ENCODE measurements at regions not wholly inside any gene's neighbourhood (a gene's known extent, or its start where the extent isn't known, plus 50 kb on each side); places are given as distances from the start of the nearest gene placed in this dataset.
"Not testable (repeated sequence)": the region's sequence is repeated elsewhere in the genome, so short reads cannot be mapped to it uniquely, and the experiment has no call there.

- TF ChIP-seq, protein P1, sequence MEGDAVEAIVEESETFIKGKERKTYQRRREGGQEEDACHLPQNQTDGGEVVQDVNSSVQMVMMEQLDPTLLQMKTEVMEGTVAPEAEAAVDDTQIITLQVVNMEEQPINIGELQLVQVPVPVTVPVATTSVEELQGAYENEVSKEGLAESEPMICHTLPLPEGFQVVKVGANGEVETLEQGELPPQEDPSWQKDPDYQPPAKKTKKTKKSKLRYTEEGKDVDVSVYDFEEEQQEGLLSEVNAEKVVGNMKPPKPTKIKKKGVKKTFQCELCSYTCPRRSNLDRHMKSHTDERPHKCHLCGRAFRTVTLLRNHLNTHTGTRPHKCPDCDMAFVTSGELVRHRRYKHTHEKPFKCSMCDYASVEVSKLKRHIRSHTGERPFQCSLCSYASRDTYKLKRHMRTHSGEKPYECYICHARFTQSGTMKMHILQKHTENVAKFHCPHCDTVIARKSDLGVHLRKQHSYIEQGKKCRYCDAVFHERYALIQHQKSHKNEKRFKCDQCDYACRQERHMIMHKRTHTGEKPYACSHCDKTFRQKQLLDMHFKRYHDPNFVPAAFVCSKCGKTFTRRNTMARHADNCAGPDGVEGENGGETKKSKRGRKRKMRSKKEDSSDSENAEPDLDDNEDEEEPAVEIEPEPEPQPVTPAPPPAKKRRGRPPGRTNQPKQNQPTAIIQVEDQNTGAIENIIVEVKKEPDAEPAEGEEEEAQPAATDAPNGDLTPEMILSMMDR (IDR thresholded peaks at IDR 0.05; ENCODE audit: extremely low read depth, missing control alignments), result no peak
- no peak for DNase-seq (ENCODE audit: low spot score)
Measured at GRCh38 chr6:144551339-144551738, 266.2 kb downstream of the UTRN start.

- no peak for DNase-seq (ENCODE audit: low spot score)
- TF ChIP-seq, protein P1 (IDR thresholded peaks at IDR 0.05; ENCODE audit: extremely low read depth, missing control alignments), result no peak
Measured at GRCh38 chr6:144555066-144555465, 269.9 kb downstream of the UTRN start.

DNA sequence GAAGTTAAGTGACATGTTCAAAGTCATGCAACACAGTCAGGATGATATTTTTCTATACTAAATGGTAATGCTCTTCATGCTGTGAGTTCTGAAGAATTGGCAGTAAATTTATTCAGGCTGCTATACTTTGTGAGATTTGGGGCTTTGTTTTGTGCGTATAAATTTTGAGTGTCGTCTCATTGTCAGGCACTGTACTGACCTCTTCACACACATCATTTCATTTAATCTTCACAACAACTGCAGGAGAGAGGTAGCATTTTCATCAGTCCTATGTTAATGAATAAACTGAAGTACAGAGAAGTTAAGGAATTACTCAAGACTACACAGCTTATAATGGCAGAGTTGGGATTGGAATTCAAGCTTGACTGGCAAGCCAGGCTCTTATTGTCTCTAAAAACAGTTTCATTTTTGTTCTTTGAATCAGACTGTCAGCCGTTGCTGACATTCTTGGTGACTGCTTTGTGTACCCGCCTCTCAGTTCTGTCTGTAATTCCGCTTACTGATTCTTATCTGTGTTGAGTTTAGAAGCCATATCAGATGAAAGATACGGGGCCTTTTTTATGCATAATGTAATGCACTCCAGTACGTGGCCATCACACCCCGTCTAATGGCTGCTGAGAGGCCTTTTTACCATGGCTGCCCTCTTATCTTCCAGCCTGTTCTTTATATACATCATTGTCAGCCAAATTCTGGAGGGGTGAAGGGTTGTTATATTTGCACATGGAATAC lies 274.9 kb downstream of the UTRN start:
- no peak for DNase-seq (ENCODE audit: low spot score)
- TF ChIP-seq, protein P1 (IDR thresholded peaks at IDR 0.05; ENCODE audit: extremely low read depth, missing control alignments), result no peak

- TF ChIP-seq, protein P1 (IDR thresholded peaks at IDR 0.05; ENCODE audit: extremely low read depth, missing control alignments), result no peak
Measured at GRCh38 chr6:144561455-144562043, 276.4 kb downstream of the UTRN start.

DNA sequence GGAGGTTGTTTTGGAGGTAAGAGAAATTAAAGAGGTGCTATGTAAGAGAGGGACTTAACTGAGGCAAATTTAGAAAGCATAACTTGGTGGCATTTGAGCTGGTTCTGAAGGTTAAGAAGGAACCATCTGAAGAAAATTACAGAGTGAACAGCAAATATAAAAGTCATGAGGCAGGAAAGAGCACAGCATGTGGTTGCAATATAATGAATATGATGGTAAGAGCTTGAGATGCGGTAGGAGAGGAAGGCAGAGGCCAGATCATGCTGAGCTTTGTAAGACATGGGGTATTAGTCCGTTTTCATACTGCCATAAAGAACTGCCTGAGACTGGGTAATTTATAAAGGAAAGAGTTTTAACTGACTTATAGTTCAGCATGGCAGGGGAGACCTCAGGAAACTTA lies 279.1 kb downstream of the UTRN start:
- TF ChIP-seq, protein P1 (IDR thresholded peaks at IDR 0.05; ENCODE audit: extremely low read depth, missing control alignments), result no peak
- no peak for DNase-seq (ENCODE audit: low spot score)

More at GRCh38 chr6:144561455-144562043, 276.4 kb downstream of the UTRN start:
- DNase-seq (ENCODE audit: low spot score), result no peak

- no peak for DNase-seq (ENCODE audit: low spot score)
- TF ChIP-seq, protein P1 (IDR thresholded peaks at IDR 0.05; ENCODE audit: extremely low read depth, missing control alignments), result no peak
Measured at GRCh38 chr6:144566868-144567615, 281.9 kb downstream of the UTRN start.

DNA sequence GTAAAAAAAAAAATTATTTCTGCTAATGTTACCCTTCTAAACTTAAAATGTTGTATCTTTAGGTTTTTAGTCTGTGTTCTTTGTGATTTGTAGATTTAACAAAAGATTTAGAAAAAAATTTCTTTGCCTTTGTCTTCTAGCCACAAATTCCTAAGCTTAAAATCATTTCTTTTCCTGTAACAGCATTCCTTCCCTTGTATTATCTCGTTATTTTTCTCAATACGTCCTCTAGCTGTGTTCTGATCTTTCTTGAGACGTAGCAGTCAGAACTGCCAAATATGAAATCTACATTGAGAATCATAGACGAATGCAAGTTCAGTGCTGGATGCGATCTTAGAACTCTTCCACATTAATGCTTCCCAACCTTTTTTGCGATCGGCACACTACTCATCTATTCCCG lies 283.1 kb downstream of the UTRN start:
- DNase-seq (ENCODE audit: low spot score), result no peak
- TF ChIP-seq, protein P1 (IDR thresholded peaks at IDR 0.05; ENCODE audit: extremely low read depth, missing control alignments), result no peak

GRCh38 chr6:144572541-144572940 lies 287.4 kb downstream of the UTRN start:
- DNase-seq (ENCODE audit: low spot score), result not testable (repeated sequence)

All from GM20000 (cell line).